A673 (cell line): ENCODE measurements at regions not wholly inside any gene's neighbourhood (a gene's known extent, or its start where the extent isn't known, plus 50 kb on each side); places are given as distances from the start of the nearest gene placed in this dataset.

Source experiments
- EZH2 ChIP-seq: fragments of 200-600 bp; sonication (generic); IDR thresholded peaks from 2 replicates; pipeline ENCODE4 v1.6.1; 2017; ENCODE audit warnings: borderline replicate concordance, low read depth, mild to moderate bottlenecking, mixed read lengths, antibody characterized with exemption, low read length; ENCODE audit not compliant: poor library complexity, severe bottlenecking
- TF ChIP-seq, protein P1 (sequence below): fragments of 300-800, 200-600 bp; sonication (generic); conservative IDR thresholded peaks from 2 replicates; pipeline ENCODE4 v1.5.1; 2017; ENCODE audit warnings: low read depth, mild to moderate bottlenecking, antibody characterized with exemption, low read length, moderate library complexity, mixed read lengths

DNA sequence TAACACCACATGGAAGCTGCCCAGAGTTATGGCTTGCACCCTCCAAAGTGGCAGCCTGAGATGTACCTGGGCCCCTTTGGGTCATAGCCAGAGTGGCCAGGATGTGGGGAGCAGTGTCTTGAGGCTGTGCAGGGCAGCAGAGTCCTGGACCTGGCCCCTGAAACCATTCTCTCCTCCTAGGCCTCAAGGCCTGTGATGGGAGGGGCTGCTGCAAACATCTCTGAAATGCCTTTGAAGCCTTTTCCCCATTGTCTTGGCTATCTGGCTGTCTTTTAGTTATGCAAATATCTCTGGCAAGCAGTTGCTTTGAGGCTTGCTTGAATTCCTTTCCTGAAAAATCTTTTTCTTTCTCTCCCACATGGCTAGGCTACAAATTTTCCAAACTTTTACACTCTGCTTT is 356.5 kb downstream of the DAD1 start:
- TF ChIP-seq, protein P1, sequence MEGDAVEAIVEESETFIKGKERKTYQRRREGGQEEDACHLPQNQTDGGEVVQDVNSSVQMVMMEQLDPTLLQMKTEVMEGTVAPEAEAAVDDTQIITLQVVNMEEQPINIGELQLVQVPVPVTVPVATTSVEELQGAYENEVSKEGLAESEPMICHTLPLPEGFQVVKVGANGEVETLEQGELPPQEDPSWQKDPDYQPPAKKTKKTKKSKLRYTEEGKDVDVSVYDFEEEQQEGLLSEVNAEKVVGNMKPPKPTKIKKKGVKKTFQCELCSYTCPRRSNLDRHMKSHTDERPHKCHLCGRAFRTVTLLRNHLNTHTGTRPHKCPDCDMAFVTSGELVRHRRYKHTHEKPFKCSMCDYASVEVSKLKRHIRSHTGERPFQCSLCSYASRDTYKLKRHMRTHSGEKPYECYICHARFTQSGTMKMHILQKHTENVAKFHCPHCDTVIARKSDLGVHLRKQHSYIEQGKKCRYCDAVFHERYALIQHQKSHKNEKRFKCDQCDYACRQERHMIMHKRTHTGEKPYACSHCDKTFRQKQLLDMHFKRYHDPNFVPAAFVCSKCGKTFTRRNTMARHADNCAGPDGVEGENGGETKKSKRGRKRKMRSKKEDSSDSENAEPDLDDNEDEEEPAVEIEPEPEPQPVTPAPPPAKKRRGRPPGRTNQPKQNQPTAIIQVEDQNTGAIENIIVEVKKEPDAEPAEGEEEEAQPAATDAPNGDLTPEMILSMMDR = no peak
- TF ChIP-seq EZH2 = no peak
